Gastroesophageal sphincter (tissue), 4 donors: ENCODE measurements at regions not wholly inside any gene's neighbourhood (a gene's known extent, or its start where the extent isn't known, plus 50 kb on each side); places are given as distances from the start of the nearest gene placed in this dataset.
"Not testable (repeated sequence)": the region's sequence is repeated elsewhere in the genome, so short reads cannot be mapped to it uniquely, and the experiment has no call there.

Experiments used
- ATAC-seq: fragments of 150-250 bp; one replicate; pipeline ENCODE4 v1.9.1; 2016; ENCODE audit warnings: mild to moderate bottlenecking, moderate library complexity
- H3K27ac ChIP-seq, 4 donors: fragments of 200-600 bp; sonication (generic) in 3 of 4; 1 replicate in 3 of 4; 2 replicates in 1 of 4; pipeline ENCODE4 v1.5.1; 2016 to 2019
- H3K27me3 ChIP-seq: fragments of 200-600 bp; sonication (generic); one replicate; pipeline ENCODE4 v1.5.1; 2019
- H3K36me3 ChIP-seq, 2 donors: fragments of 200-600 bp; sonication (generic); one replicate each; pipeline ENCODE4 v1.5.1; 2019; ENCODE audit warnings: control low read depth in 1 of 2
- H3K4me1 ChIP-seq, 3 donors: fragments of 200-600 bp; sonication (generic); 1 replicate in 2 of 3; 2 replicates in 1 of 3; pipeline ENCODE4 v1.5.1; 2016 to 2019; ENCODE audit warnings: control low read depth in 2 of 3
- H3K4me3 ChIP-seq, 2 donors: fragments of 200-600 bp; sonication (generic); one replicate each; pipeline ENCODE4 v1.5.1; 2019; ENCODE audit warnings: mild to moderate bottlenecking in 1 of 2, moderate library complexity in 1 of 2
- H3K9me3 ChIP-seq, 3 donors: fragments of 200-600 bp; sonication (generic); one replicate each; pipeline ENCODE4 v1.5.1; 2017 to 2019; ENCODE audit warnings: control low read depth in 2 of 3
- CTCF ChIP-seq, 4 experiments: fragments of 200-600 bp in 2 of 4; fragments of 450-650 bp in 2 of 4; sonication (generic) in 1 of 4; IDR thresholded peaks; one replicate each; pipeline ENCODE4 v1.5.1; 2017 to 2019; ENCODE audit warnings: antibody characterized with exemption in 4 of 4, mild to moderate bottlenecking in 2 of 4, moderate library complexity in 2 of 4
- EP300 ChIP-seq: sonication (generic); formaldehyde crosslinking; IDR thresholded peaks from one replicate; pipeline ENCODE4 v1.6.1; 2017; ENCODE audit warnings: antibody characterized with exemption, mild to moderate bottlenecking
- POLR2A ChIP-seq, 2 donors: fragments of 450-650 bp; IDR thresholded peaks; one replicate each; pipeline ENCODE4 v1.6.1; 2017; ENCODE audit warnings: antibody characterized with exemption in 2 of 2, mild to moderate bottlenecking in 2 of 2, moderate library complexity in 1 of 2
- POLR2AphosphoS5 ChIP-seq: sonication (generic); formaldehyde crosslinking; IDR thresholded peaks from one replicate; pipeline ENCODE4 v1.6.1; 2017; ENCODE audit warnings: antibody characterized with exemption
- WGBS, 2 donors: methylation state at CpG; one replicate each; pipeline ENCODE4 v1.1.5; 2018; ENCODE audit warnings: low coverage in 1 of 2; 5-methylcytosine and 5-hydroxymethylcytosine counted together

GRCh38 chr6:134389129-134389528 is 71.2 kb upstream of the SGK1 start:
- Histone ChIP-seq H3K27ac (no peak overlapping the region), H3K4me3 (no peak overlapping the region), H3K4me1 (no peaks in the 10 kb centered on the region), H3K36me3 (no peaks in the 10 kb centered on the region), H3K9me3 (no peaks in the 10 kb centered on the region), H3K27me3 (no peaks in the 10 kb centered on the region)
- no peak for ATAC-seq
- WGBS, 2 donors, result 55 to 69% methylated on average over 2 of the region's 3 CpGs
- TF ChIP-seq EP300, result no peak
- no peak for TF ChIP-seq POLR2AphosphoS5
- no peak for TF ChIP-seq CTCF (IDR thresholded peaks at IDR 0.05)
- no peak for TF ChIP-seq POLR2A (IDR thresholded peaks at IDR 0.05)

- H3K4me3 ChIP-seq, ATAC-seq, H3K27ac ChIP-seq, H3K27me3 ChIP-seq, H3K36me3 ChIP-seq, H3K9me3 ChIP-seq, H3K4me1 ChIP-seq: not testable (repeated sequence)
- 79 to 87% methylated on average over 4 to 6 of the region's 6 CpGs for WGBS, 2 donors
Observed at GRCh38 chr6:134386482-134386881, 68.6 kb upstream of the SGK1 start.

- H3K4me3 ChIP-seq, result no peak overlapping the region
- no peaks in the 10 kb centered on the region for H3K36me3 ChIP-seq
- TF ChIP-seq POLR2A (IDR thresholded peaks at IDR 0.05), result no peak
- no peak for TF ChIP-seq EP300
- TF ChIP-seq POLR2AphosphoS5, result no peak
- TF ChIP-seq CTCF (IDR thresholded peaks at IDR 0.05), result no peak
- H3K9me3 ChIP-seq, result no peaks in the 10 kb centered on the region
- no peak overlapping the region for H3K27ac ChIP-seq
- no peaks in the 10 kb centered on the region for H3K4me1 ChIP-seq
- WGBS, 2 donors, result 77 to 78% methylated on average over 5 of the region's 5 CpGs
- ATAC-seq, result no peak
- H3K27me3 ChIP-seq, result no peaks in the 10 kb centered on the region
Observed at GRCh38 chr6:134381959-134382358, 64.0 kb upstream of the SGK1 start.

- H3K9me3 ChIP-seq, result no peaks in the 10 kb centered on the region
- H3K4me1 ChIP-seq, result no peaks in the 10 kb centered on the region
- WGBS, 2 donors, result 71 to 93% methylated on average over 1 of the region's 1 CpG
- ATAC-seq, result no peak
- no peaks in the 10 kb centered on the region for H3K36me3 ChIP-seq
- H3K4me3 ChIP-seq, result no peak overlapping the region
- TF ChIP-seq POLR2AphosphoS5 (no peak), CTCF (IDR thresholded peaks at IDR 0.05) (no peak), EP300 (no peak), POLR2A (IDR thresholded peaks at IDR 0.05) (no peak)
- no peaks in the 10 kb centered on the region for H3K27me3 ChIP-seq
- no peak overlapping the region for H3K27ac ChIP-seq
Observed at GRCh38 chr6:134379599-134379998, 61.7 kb upstream of the SGK1 start.

GRCh38 chr6:134379076-134379475 is 61.2 kb upstream of the SGK1 start:
- ATAC-seq, result no peak
- 65 to 100% methylated on average over 3 to 4 of the region's 5 CpGs for WGBS, 2 donors

More at GRCh38 chr6:134379076-134379475, 61.2 kb upstream of the SGK1 start:
- Histone ChIP-seq H3K9me3 (no peaks in the 10 kb centered on the region), H3K4me1 (peaks cover 0 to 3% (median 0%) of the 10 kb centered on the region in 3 donors), H3K27ac (no peak overlapping the region), H3K36me3 (no peaks in the 10 kb centered on the region), H3K4me3 (no peak overlapping the region), H3K27me3 (no peaks in the 10 kb centered on the region)
- TF ChIP-seq CTCF (IDR thresholded peaks at IDR 0.05), result no peak
- TF ChIP-seq POLR2AphosphoS5, result no peak
- TF ChIP-seq POLR2A (IDR thresholded peaks at IDR 0.05), result no peak
- no peak for TF ChIP-seq EP300
